ENCODE measurements at regions not wholly inside any gene's neighbourhood (a gene's known extent, or its start where the extent isn't known, plus 50 kb on each side); places are given as distances from the start of the nearest gene placed in this dataset.

DNA sequence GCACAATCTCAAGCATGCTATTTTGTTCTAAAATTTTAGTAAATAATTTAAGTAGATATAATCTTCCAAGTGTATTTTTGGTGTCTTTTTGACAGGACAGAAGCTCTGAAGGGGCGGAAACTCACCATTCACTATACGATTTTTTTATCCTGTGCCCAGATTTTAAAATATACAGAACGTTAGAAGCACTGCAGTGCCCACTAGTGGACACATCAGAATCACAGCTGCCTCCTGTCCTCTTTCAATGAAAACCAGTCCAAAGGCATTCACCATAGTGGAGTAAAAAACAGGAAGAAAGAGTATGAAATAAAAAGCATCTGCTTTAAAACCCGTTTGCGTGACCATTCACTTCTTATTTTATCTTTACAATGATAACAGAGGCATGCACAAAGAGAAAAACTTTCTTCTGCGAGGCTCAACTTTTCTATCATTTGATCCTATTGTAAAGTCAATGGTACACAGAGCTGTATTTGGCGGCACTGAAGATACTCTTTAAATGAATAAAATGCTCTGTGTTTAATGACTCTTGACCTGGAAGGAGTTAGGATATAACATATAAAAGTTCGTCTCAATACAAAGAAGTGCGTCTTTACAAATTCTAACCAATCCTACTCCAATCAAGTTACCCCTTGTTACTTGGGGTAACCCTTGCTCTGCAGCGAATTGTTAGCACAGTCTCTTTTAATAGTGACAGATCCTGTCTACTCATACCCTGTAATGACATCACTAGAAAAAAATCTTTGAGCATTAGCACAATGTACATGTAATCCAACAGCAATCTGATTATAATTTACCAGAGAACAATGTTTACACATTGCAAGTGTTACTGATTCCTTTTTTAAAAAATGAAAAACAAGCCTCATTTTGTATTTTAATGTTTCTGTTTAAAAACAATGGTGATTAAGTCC lies 339.8 kb upstream of the PSMD7 start:
- TF ChIP-seq POLR2A (IDR thresholded peaks at IDR 0.05; ENCODE audit: low read length) (no peak), GATA1 (IDR thresholded peaks at IDR 0.05; ENCODE audit: low read depth, low read length) (no peak)
